Dendritic cell treated with granulocyte-macrophage colony-stimulating factor and Interleukin-4, amounts not matched to agents 40 ng/mL and 50 ng/mL, for 4 days (primary cell): ENCODE measurements at regions not wholly inside any gene's neighbourhood (a gene's known extent, or its start where the extent isn't known, plus 50 kb on each side); places are given as distances from the start of the nearest gene placed in this dataset.

Experiments
- H3K27ac Mint-ChIP-seq: one replicate; pipeline ENCODE4 v1.8.0; 2022; ENCODE audit warnings: mild to moderate bottlenecking, mixed read lengths
- H3K27me3 Mint-ChIP-seq: one replicate; pipeline ENCODE4 v1.8.0; 2022; ENCODE audit warnings: mild to moderate bottlenecking, mixed read lengths
- H3K36me3 Mint-ChIP-seq: one replicate; pipeline ENCODE4 v1.8.0; 2022; ENCODE audit warnings: low read depth, mixed read lengths
- H3K4me1 Mint-ChIP-seq: one replicate; pipeline ENCODE4 v1.8.0; 2022; ENCODE audit warnings: low read depth, mixed read lengths
- H3K4me3 Mint-ChIP-seq: one replicate; pipeline ENCODE4 v1.8.0; 2022; ENCODE audit warnings: mild to moderate bottlenecking, moderate library complexity, mixed read lengths
- H3K9me3 Mint-ChIP-seq: one replicate; pipeline ENCODE4 v1.8.0; 2022; ENCODE audit warnings: mixed read lengths
- intact Hi-C: fragments of 100-400 bp; cut with micrococcal nuclease; formaldehyde crosslinking; loops from one replicate; pipeline ENCODE4 v1.15.0; 2022

DNA sequence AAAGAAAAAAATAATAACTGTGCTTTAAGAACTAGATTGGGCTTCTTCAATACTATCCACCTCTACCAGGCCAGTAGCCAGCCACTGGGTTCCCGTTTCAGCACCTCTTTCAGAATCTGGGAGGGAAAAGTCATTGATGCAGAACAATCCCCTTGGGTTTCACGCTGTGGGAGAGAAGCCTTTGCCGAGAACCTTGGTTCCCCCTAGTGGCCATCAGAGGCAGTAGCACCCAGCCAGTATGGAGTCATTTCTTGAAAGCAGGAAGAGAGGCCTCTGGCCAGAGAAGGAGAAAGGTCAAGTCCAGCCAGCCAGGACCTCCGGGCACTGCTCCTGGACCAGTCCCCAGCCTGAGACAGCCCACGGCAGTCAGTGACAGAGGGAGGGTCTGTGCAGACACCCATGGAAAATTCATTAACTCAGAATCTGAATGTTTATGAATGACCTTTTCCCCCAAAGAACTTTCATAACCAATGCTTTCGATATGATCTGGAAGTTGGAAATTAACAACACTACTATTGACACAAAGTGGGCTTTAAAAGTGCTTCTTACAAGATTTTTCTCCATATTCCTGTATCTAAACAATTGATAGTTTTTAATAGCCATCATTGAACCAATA is 51.2 kb upstream of the CDH5 start:
- no peak overlapping the region for H3K27ac Mint-ChIP-seq
- intact Hi-C loops: loop anchor here (1.0 kb wide), 1 partner anchor 40 kb away; no protein-coding TSS in a partner anchor

DNA sequence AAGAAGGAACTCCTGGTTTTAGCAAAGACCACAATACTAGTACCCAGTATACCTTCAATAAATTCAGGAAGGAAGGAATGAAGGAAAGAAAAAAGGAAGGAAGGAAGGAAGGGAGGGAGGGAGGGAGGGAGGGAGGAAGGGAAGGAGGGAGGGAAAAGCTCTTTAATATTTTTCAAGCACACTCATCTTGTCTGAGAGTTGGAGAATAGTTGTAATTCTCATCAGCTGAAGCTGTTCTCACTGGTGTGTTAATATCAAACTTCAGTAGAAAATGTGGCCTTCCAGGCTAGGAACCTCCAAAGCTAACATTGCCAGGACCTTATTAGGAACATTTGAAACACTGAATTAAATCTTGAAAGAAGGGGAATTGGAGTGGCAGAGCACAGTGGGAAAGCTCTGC is 55.2 kb upstream of the CDH5 start:
- no peaks in the 10 kb centered on the region for H3K9me3 Mint-ChIP-seq
- intact Hi-C loops: no loop called here

More for the DNA sequence above, 51.2 kb upstream of the CDH5 start:
- Mint-ChIP-seq H3K27me3 (peaks cover 2% of the 10 kb centered on the region), H3K9me3 (no peaks in the 10 kb centered on the region), H3K4me3 (no peak overlapping the region), H3K4me1 (no peaks in the 10 kb centered on the region), H3K36me3 (no peaks in the 10 kb centered on the region)

DNA sequence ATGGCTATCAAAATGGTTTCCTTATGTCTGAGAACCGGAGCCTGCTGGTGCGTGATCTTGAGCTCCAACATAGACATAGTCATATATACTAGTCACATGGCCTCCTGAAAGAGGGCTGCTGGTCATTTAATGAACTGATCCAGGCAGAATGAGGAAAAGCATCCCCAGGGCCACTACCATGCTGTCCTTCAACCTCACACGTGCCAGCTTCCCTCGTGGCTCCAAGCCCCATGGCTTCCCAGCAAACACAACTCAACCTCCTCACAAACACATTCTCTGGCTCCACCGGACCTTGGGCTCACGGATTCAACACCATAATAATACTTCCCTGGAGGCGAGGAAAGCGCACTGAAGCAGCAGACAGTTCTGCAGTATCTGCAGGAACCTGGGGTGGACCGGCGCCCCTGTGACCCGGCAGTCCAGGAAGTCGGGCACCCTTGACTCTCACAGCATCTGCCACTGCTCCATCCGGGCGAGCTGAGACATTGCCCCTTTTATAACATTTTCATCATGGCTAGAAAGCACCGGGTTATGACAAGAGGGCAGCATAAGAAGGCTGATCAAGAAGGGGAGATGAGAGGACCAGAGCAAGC is 57.2 kb upstream of the CDH5 start:
- no peaks in the 10 kb centered on the region for H3K4me1 Mint-ChIP-seq
- H3K36me3 Mint-ChIP-seq: no peaks in the 10 kb centered on the region
- intact Hi-C loops: no loop called here
- no peaks in the 10 kb centered on the region for H3K9me3 Mint-ChIP-seq
- H3K4me3 Mint-ChIP-seq: no peak overlapping the region
- H3K27ac Mint-ChIP-seq: no peak overlapping the region
- peaks cover 9% of the 10 kb centered on the region for H3K27me3 Mint-ChIP-seq

More for the DNA sequence above, 55.2 kb upstream of the CDH5 start:
- Mint-ChIP-seq H3K4me1 (no peaks in the 10 kb centered on the region), H3K27ac (no peak overlapping the region), H3K36me3 (no peaks in the 10 kb centered on the region), H3K27me3 (peaks cover 9% of the 10 kb centered on the region), H3K4me3 (no peak overlapping the region)

DNA sequence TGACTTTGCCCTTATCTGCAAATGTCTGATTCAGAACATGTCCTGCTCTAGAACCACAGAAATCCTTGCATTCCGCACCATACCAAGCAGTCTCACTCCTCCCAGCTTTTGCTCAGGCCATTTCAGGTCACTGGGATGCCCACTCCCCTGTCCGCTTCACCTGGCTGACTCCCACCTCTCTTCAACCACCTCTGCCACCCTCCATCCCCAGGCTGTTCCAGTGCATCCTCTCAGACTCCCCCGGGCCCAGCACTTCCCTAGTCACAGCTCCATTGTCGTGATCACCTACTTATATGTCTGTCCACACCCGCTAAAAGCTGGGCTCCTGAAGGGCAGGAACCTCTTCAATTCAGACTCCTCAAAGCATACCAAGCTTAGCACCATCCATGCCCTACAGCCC is 58.4 kb upstream of the CDH5 start:
- no peak overlapping the region for H3K27ac Mint-ChIP-seq
- H3K36me3 Mint-ChIP-seq: no peaks in the 10 kb centered on the region
- H3K4me1 Mint-ChIP-seq: no peaks in the 10 kb centered on the region
- peaks cover 7% of the 10 kb centered on the region for H3K27me3 Mint-ChIP-seq
- intact Hi-C loops: no loop called here
- H3K4me3 Mint-ChIP-seq: no peak overlapping the region
- H3K9me3 Mint-ChIP-seq: no peaks in the 10 kb centered on the region

DNA sequence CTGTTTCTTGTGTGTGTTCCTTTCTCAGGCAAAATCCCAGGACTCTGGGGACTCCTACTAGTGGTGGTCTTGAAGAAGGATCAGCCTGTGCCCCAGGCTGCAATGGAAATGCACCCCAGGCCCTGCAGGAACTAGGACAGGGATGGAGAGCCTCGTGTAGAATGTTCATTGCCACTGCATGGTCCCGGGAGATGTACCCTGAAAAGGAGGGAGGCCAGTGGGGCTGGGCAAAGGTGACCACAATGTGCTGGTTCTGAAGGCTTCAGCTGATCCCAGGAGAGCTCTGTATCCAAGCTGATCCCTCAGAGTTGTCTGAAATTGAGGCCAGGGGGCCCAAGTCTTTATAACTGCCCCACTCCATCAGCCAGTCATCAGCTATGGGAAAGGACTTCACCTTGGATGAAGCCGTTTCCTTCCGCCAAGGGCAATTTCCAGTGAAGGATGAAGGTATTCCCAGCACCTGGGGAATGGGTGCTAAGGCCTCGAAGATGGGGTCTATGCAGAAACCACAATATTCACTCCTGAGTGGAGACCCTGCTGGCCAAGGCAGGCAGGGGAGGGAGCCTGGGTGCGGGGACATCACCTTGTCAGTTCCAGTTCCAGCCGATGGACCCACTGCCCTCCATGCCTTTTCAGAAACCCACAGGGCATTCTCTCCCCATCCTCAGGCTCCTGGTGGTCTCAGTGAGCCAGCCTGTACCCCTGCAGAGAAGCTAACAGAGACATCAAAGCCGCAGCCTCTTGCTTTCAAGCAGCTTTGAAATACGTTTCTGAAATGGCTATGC is 59.9 kb upstream of the CDH5 start:
- H3K36me3 Mint-ChIP-seq: no peaks in the 10 kb centered on the region
- intact Hi-C loops: no loop called here
- H3K9me3 Mint-ChIP-seq: no peaks in the 10 kb centered on the region
- no peak overlapping the region for H3K27ac Mint-ChIP-seq
- H3K4me1 Mint-ChIP-seq: no peaks in the 10 kb centered on the region
- peaks cover 7% of the 10 kb centered on the region for H3K27me3 Mint-ChIP-seq
- no peak overlapping the region for H3K4me3 Mint-ChIP-seq

DNA sequence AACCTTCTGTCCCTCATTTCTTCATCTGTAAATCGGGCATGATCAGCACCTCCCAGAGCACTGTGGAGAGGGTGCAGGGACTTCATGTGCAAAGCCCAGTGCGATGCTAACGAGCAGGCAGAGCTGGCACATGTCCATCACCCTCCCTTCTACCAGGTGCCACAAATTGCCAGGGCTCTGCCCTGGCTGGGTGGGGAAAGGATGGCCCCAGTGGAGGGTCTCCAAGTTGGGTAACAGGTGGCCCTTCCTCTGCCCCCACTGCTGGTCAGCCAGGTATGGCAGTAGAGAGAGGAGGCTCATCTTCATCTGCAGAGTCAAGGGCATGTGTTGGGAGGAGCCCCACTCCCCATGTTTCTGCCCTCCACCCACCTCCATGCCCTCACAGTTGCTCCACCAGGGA is 61.5 kb upstream of the CDH5 start:
- intact Hi-C loops: no loop called here
- Mint-ChIP-seq H3K27me3 (peaks cover 7% of the 10 kb centered on the region), H3K4me1 (no peaks in the 10 kb centered on the region), H3K9me3 (no peaks in the 10 kb centered on the region), H3K27ac (no peak overlapping the region), H3K4me3 (no peak overlapping the region), H3K36me3 (no peaks in the 10 kb centered on the region)

DNA sequence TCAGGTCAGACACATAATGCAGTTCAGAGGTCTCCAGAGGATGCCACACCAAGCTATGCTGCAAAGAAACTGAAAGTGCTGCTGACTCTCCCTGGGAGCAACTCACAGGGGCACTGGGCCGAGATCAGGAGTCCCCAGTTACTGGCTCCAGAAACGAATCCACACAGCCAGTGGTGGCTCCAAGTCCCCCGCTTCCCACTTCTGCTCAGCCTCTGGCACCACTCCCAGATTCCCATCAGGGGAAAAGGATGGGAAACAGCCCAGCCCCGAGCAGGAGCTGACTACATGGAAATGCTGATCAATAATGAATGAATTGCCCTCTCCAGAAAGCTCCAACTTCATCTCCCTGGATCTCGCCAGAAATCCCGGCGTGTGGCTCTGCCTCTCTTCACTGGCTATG is 62.3 kb upstream of the CDH5 start:
- intact Hi-C loops: no loop called here
- no peak overlapping the region for H3K27ac Mint-ChIP-seq
- no peaks in the 10 kb centered on the region for H3K36me3 Mint-ChIP-seq
- no peaks in the 10 kb centered on the region for H3K4me1 Mint-ChIP-seq
- H3K4me3 Mint-ChIP-seq: no peak overlapping the region
- H3K9me3 Mint-ChIP-seq: no peaks in the 10 kb centered on the region
- H3K27me3 Mint-ChIP-seq: peaks cover 3% of the 10 kb centered on the region

DNA sequence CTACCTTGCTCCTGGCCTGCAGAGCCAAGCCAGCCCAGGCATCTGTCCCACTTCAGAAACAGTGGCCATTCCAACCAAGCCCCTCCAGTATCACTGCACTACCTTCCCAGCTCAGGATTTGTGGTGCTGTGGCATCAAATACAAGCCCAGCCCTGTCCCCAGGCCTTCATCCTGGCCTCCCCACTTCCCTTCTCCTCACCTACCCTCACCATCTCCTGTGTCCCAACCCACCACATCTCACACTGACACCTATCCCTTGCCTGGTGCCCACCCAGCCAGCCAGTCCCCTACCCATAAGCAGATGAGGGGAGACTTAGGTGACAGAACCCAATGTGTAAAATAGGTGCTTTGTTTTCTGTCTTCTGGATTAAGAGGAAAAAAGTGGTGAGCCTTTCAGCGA is 66.0 kb upstream of the CDH5 start:
- intact Hi-C loops: no loop called here
- no peak overlapping the region for H3K27ac Mint-ChIP-seq
- no peaks in the 10 kb centered on the region for H3K36me3 Mint-ChIP-seq
- H3K9me3 Mint-ChIP-seq: no peaks in the 10 kb centered on the region
- no peak overlapping the region for H3K4me3 Mint-ChIP-seq
- H3K4me1 Mint-ChIP-seq: no peaks in the 10 kb centered on the region
- peaks cover 3% of the 10 kb centered on the region for H3K27me3 Mint-ChIP-seq

DNA sequence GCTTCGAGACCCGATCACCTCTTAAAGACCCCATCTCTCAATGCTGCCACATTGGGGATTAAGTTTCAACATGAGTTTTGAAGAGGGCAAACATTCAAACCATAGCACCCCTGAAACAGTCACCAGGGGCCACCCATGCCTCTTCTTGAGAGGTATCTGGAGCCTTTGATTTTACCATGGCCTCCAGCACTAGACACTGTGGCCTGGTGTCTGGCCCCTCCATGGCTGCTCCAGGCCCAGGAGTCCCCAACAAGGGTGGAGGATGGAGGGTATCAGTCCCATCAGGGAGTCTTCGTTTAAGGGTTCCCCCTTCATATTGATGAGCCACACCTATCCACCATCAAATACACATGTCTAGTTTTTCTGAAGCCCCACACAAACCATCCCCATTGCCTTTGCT is 66.5 kb upstream of the CDH5 start:
- H3K4me1 Mint-ChIP-seq: no peaks in the 10 kb centered on the region
- H3K27ac Mint-ChIP-seq: no peak overlapping the region
- H3K36me3 Mint-ChIP-seq: no peaks in the 10 kb centered on the region
- no peaks in the 10 kb centered on the region for H3K9me3 Mint-ChIP-seq
- peaks cover 3% of the 10 kb centered on the region for H3K27me3 Mint-ChIP-seq
- intact Hi-C loops: no loop called here
- H3K4me3 Mint-ChIP-seq: no peak overlapping the region

DNA sequence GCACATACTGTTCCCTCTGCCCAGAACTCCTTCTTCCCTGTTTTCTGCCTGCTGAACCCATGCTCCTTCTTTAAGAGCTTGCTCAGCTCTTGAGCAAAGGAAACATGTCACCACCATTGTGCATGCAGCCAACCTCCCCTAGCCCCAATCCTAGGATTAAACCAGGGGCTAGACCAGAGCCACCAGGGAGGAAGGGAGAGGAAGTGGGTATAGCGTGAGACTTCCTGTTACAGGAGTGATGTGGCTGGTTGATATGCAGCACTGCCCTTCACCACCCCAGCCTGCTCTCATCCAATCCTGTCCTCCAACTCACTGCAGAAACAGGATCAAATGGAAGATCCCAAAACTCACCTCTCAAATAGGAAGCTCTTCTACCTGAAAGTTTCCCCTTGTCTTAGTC is 67.1 kb upstream of the CDH5 start:
- H3K4me3 Mint-ChIP-seq: no peak overlapping the region
- H3K4me1 Mint-ChIP-seq: no peaks in the 10 kb centered on the region
- no peak overlapping the region for H3K27ac Mint-ChIP-seq
- H3K27me3 Mint-ChIP-seq: peaks cover 5% of the 10 kb centered on the region
- no peaks in the 10 kb centered on the region for H3K36me3 Mint-ChIP-seq
- intact Hi-C loops: no loop called here
- H3K9me3 Mint-ChIP-seq: no peaks in the 10 kb centered on the region

DNA sequence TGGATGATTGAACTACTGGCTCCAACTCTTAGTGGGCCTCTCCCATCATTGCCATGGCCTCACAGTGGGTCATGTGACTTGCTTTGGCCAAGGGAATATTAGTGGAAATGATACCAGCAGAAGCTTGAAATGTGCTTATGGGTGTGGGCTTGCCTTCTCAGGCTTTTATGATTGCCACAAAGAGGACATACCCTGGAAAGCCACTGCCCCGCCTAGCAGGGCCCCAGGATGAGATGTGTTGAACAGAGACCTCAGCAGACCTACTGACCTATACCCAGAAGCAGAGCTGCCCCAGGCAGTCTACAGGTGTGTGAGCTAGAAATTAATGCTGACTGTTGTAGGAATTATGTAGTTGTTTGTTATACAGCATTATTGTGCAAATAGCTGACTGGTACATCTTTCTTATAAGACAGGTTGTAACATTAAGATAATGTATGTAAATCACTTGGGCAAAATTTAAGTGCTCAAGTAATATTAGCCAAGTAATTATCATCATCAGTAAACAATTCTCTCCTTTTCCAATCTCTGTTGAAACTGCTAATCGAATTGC is 67.8 kb upstream of the CDH5 start:
- no peak overlapping the region for H3K27ac Mint-ChIP-seq
- H3K4me1 Mint-ChIP-seq: no peaks in the 10 kb centered on the region
- H3K27me3 Mint-ChIP-seq: peaks cover 7% of the 10 kb centered on the region
- intact Hi-C loops: no loop called here
- H3K9me3 Mint-ChIP-seq: no peaks in the 10 kb centered on the region
- H3K36me3 Mint-ChIP-seq: no peaks in the 10 kb centered on the region
- no peak overlapping the region for H3K4me3 Mint-ChIP-seq

DNA sequence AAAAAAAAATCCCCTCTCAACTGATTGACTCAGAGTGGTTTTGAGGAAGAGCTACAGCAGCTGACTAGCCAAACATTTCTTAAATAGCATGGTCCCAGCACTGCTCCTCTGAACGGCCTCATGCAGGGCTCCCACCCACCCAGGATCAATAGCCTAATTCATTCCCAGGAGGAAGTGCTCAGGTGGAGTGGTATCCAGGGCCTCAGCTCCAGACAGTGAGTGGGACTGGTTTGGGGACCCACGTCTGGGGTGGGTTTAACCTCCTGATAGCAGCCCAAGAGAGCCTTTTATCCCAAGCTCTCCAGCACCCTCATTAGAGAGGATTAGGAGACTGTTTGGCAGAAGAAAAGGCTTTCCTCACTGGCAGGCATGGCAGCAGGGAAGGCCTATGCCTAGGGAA is 68.5 kb upstream of the CDH5 start:
- Mint-ChIP-seq H3K9me3 (no peaks in the 10 kb centered on the region), H3K27ac (no peak overlapping the region), H3K36me3 (no peaks in the 10 kb centered on the region), H3K4me1 (no peaks in the 10 kb centered on the region), H3K27me3 (peaks cover 12% of the 10 kb centered on the region), H3K4me3 (no peak overlapping the region)
- intact Hi-C loops: no loop called here

DNA sequence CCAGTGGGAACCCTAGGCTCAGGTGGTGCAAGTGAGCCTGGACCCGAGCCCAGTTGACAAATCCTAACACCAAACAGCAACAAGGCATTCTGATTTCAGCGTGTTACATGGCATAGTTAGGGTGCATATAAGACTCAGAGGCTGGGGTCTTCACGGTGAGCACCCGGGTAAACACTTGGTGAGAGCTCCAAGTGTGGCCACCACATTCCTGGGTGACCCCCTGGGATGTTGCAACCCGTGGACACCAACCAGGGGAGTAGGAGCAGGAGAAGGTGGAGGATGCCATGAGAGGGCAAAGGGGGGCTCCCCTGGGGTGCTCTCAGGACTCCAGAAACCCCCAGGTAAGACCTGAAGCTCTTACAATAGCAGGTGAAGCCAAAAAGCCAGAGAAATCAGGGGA is 69.9 kb upstream of the CDH5 start:
- H3K36me3 Mint-ChIP-seq: no peaks in the 10 kb centered on the region
- no peaks in the 10 kb centered on the region for H3K9me3 Mint-ChIP-seq
- H3K4me1 Mint-ChIP-seq: no peaks in the 10 kb centered on the region
- H3K27me3 Mint-ChIP-seq: peaks cover 21% of the 10 kb centered on the region
- intact Hi-C loops: no loop called here
- no peak overlapping the region for H3K27ac Mint-ChIP-seq
- no peak overlapping the region for H3K4me3 Mint-ChIP-seq

DNA sequence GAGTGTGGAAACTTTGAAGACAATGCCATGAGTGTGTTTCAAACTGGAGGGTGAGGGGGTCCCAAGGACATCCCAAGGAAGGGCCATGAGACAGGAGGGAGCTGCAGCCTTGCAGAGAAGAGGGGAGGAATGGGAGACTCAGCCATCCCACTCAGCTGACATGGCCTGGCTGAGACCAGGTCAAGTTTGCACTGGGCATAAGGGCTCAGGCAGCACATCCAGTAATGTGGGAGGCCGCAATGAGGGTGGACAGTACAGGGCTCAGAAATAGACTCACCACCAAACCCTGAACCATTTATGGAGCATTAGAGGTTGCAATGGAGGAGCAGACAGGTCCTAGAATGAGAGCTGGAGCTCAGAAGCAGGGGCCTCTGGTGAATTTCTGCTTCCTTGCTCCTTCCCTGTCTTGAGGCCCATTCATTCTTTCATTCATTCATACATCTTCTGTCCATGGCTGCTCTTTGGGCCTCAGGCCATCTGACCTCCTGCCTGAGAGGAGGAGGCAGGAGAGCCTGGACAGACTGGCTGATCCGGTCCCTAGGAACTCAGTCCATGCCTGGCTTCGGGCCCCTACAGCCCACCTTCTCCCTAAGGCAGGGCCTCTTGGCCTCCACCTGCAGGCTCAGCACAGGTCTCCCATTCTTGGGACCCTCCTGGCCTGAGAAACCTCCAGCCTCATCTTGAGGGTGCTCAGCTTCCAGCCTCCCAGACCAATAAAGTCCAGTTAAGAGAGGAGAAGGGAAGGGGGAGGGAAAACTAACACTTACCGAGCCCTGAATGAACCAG is 70.5 kb upstream of the CDH5 start:
- Mint-ChIP-seq H3K4me1 (no peaks in the 10 kb centered on the region), H3K27me3 (peaks cover 21% of the 10 kb centered on the region), H3K9me3 (no peaks in the 10 kb centered on the region), H3K27ac (no peak overlapping the region), H3K36me3 (no peaks in the 10 kb centered on the region), H3K4me3 (no peak overlapping the region)
- intact Hi-C loops: no loop called here
